Hepatocyte (in vitro differentiated cells): ENCODE measurements at regions not wholly inside any gene's neighbourhood (a gene's known extent, or its start where the extent isn't known, plus 50 kb on each side); places are given as distances from the start of the nearest gene placed in this dataset.

Experiments used
- DNase-seq: peaks from one replicate; pipeline ENCODE4 v3.0.0-alpha.2; 2016; ENCODE audit warnings: low spot score
- H2AFZ ChIP-seq: fragments of 200-600 bp; sonication (generic); 2 replicates; pipeline ENCODE4 v1.6.0; 2016; ENCODE audit warnings: antibody characterized with exemption, mild to moderate bottlenecking
- H3K27ac ChIP-seq: fragments of 200-600 bp; sonication (generic); 2 replicates; pipeline ENCODE4 v1.5.1; 2016; ENCODE audit warnings: mild to moderate bottlenecking
- H3K27me3 ChIP-seq: fragments of 200-600 bp; sonication (generic); 2 replicates; pipeline ENCODE4 v1.6.1; 2016
- H3K36me3 ChIP-seq: fragments of 200-600 bp; sonication (generic); replicated peaks from 2 replicates; pipeline ENCODE4 v1.5.1; 2016; ENCODE audit warnings: low read depth; ENCODE audit not compliant: insufficient read depth
- H3K4me1 ChIP-seq: fragments of 200-600 bp; sonication (generic); 2 replicates; pipeline ENCODE4 v1.5.1; 2016; ENCODE audit warnings: mild to moderate bottlenecking, moderate library complexity; ENCODE audit not compliant: insufficient read depth
- H3K4me2 ChIP-seq: fragments of 200-600 bp; sonication (generic); 2 replicates; pipeline ENCODE4 v1.6.0; 2016
- H3K4me3 ChIP-seq: fragments of 200-600 bp; sonication (generic); 2 replicates; pipeline ENCODE4 v1.5.1; 2016; ENCODE audit warnings: mild to moderate bottlenecking
- H3K79me2 ChIP-seq: fragments of 200-600 bp; sonication (generic); 2 replicates; pipeline ENCODE4 v1.6.0; 2017; ENCODE audit warnings: mild to moderate bottlenecking
- H3K9me2 ChIP-seq: fragments of 200-600 bp; sonication (generic); replicated peaks from 2 replicates; pipeline ENCODE4 v1.6.0; 2017; ENCODE audit warnings: mild to moderate bottlenecking; ENCODE audit not compliant: insufficient read depth
- H3K9me3 ChIP-seq: fragments of 200-600 bp; sonication (generic); 2 replicates; pipeline ENCODE4 v1.5.1; 2016; ENCODE audit warnings: low read depth, mild to moderate bottlenecking
- H4K20me1 ChIP-seq: fragments of 200-600 bp; sonication (generic); 2 replicates; pipeline ENCODE4 v1.6.0; 2016; ENCODE audit warnings: mild to moderate bottlenecking; ENCODE audit not compliant: insufficient read depth, poor library complexity, severe bottlenecking
- EZH2 ChIP-seq: fragments of 200-600 bp; sonication (generic); IDR thresholded peaks from 2 replicates; pipeline ENCODE4 v1.6.1; 2016; ENCODE audit warnings: antibody characterized with exemption, mild to moderate bottlenecking, borderline replicate concordance
- EZH2phosphoT487 ChIP-seq: fragments of 200-600 bp; sonication (generic); IDR thresholded peaks from one replicate; pipeline ENCODE4 v1.6.1; 2018; ENCODE audit warnings: antibody characterized with exemption, mild to moderate bottlenecking, low read depth, moderate library complexity; ENCODE audit not compliant: unreplicated experiment, severe bottlenecking
- WGBS: methylation state at CpG from one replicate; pipeline ENCODE4 v1.1.6; 2016; ENCODE audit warnings: low lambda C conversion rate; ENCODE audit errors: missing lambda C conversion rate; 5-methylcytosine and 5-hydroxymethylcytosine counted together
- TF ChIP-seq, protein P1 (sequence below): fragments of 200-600 bp; sonication (generic); IDR thresholded peaks from 2 replicates; pipeline ENCODE4 v1.5.1; 2016; ENCODE audit warnings: antibody characterized with exemption, mild to moderate bottlenecking; ENCODE audit not compliant: poor library complexity

GRCh38 chr9:92242260-92243136, 51.0 kb downstream of the IARS1 start:
- DNase-seq, result peak; percentile 40
- TF ChIP-seq, protein P1, sequence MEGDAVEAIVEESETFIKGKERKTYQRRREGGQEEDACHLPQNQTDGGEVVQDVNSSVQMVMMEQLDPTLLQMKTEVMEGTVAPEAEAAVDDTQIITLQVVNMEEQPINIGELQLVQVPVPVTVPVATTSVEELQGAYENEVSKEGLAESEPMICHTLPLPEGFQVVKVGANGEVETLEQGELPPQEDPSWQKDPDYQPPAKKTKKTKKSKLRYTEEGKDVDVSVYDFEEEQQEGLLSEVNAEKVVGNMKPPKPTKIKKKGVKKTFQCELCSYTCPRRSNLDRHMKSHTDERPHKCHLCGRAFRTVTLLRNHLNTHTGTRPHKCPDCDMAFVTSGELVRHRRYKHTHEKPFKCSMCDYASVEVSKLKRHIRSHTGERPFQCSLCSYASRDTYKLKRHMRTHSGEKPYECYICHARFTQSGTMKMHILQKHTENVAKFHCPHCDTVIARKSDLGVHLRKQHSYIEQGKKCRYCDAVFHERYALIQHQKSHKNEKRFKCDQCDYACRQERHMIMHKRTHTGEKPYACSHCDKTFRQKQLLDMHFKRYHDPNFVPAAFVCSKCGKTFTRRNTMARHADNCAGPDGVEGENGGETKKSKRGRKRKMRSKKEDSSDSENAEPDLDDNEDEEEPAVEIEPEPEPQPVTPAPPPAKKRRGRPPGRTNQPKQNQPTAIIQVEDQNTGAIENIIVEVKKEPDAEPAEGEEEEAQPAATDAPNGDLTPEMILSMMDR, result peak; percentile 58
- no peak for TF ChIP-seq EZH2
- no peaks in the 10 kb centered on the region for H4K20me1 ChIP-seq
- H3K27me3 ChIP-seq, result no peaks in the 10 kb centered on the region
- no peaks in the 10 kb centered on the region for H3K4me1 ChIP-seq
- no peak overlapping the region for H2AFZ ChIP-seq
- no peaks in the 10 kb centered on the region for H3K9me3 ChIP-seq
- H3K36me3 ChIP-seq, result peaks cover 6% of the 10 kb centered on the region
- H3K79me2 ChIP-seq, result no peaks in the 10 kb centered on the region
- H3K27ac ChIP-seq, result peak overlapping the region; percentile 63
- 64% methylated on average over 7 of the region's 7 CpGs for WGBS
- H3K4me2 ChIP-seq, result no peak overlapping the region
- no peaks in the 10 kb centered on the region for H3K9me2 ChIP-seq
- no peak overlapping the region for H3K4me3 ChIP-seq

DNA sequence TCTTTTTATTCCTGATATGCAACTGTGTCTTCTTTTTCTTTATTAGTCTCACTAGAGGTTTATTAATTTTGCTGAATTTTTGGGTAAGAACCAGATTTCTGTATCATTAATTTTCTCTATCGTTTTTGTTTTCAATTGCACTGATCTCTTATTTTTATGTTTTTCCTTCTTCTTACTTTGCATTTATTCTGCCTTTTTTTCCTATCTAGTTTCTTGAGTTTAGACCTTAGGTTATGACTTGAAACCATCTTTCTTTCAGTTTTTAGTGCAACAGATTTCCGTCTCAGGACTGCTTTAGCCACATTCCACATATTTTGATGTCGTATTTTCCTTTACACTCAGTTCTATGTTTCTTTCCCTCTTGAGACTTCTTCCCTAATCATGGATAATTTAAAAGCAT, 56.6 kb downstream of the IARS1 start:
- Histone ChIP-seq H3K36me3 (peaks cover 6% of the 10 kb centered on the region), H4K20me1 (no peaks in the 10 kb centered on the region), H3K4me1 (no peaks in the 10 kb centered on the region), H3K9me2 (no peaks in the 10 kb centered on the region), H3K27me3 (no peaks in the 10 kb centered on the region), H3K4me2 (no peak overlapping the region), H3K4me3 (no peak overlapping the region), H2AFZ (no peak overlapping the region), H3K27ac (no peak overlapping the region), H3K79me2 (no peaks in the 10 kb centered on the region), H3K9me3 (no peaks in the 10 kb centered on the region)
- no peak for DNase-seq
- TF ChIP-seq, protein P1, result no peak
- TF ChIP-seq EZH2phosphoT487 (no peak), EZH2 (no peak)
- 98% methylated on average over 3 of the region's 3 CpGs for WGBS

- no peaks in the 10 kb centered on the region for H3K9me2 ChIP-seq
- H3K4me2 ChIP-seq, result no peak overlapping the region
- 97% methylated on average over 4 of the region's 4 CpGs for WGBS
- no peaks in the 10 kb centered on the region for H3K79me2 ChIP-seq
- no peak overlapping the region for H2AFZ ChIP-seq
- TF ChIP-seq EZH2, result no peak
- TF ChIP-seq EZH2phosphoT487, result no peak
- TF ChIP-seq, protein P1, result no peak
- no peaks in the 10 kb centered on the region for H3K4me1 ChIP-seq
- H3K4me3 ChIP-seq, result no peak overlapping the region
- H3K27ac ChIP-seq, result no peak overlapping the region
- no peak for DNase-seq
- no peaks in the 10 kb centered on the region for H3K27me3 ChIP-seq
- H3K36me3 ChIP-seq, result peaks cover 6% of the 10 kb centered on the region
- no peaks in the 10 kb centered on the region for H4K20me1 ChIP-seq
- H3K9me3 ChIP-seq, result no peaks in the 10 kb centered on the region
Measured at GRCh38 chr9:92236465-92236864, 57.0 kb downstream of the IARS1 start.
